ENCODE measurements at regions not wholly inside any gene's neighbourhood (a gene's known extent, or its start where the extent isn't known, plus 50 kb on each side); places are given as distances from the start of the nearest gene placed in this dataset.

DNA sequence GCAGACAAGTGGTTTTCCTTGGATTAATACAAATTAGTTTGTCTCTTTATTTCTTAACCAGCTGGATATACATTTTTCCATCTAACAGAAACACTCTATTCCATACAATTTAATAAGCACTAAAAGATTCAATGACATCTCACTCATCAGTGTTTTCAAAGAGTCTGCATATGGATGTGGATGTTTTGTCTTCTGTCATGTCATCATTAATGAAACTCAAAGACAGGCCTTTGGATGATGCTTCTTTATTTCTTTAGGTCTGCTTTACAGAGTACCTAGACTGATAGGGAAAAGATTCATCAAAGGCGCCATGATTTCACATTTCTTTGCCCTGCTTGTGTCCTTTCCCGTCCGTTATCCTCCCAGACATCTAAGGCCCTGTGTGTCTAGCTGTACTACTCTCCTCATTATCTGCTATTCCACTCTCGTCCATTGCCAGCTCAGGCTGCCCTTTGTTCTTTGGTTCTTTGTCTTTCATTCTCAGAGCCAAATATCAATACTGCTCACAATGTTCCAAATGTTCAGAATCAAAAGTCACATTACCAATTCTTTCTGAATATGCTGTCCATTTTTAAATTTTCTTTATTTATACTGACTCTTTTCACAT lies 232.3 kb upstream of the CHAC2 start:
- H3K9me3 Mint-ChIP-seq = peaks cover 6% of the 10 kb centered on the region
- no peak for DNase-seq (ENCODE audit: low spot score)
- peaks cover 13% of the 10 kb centered on the region for H3K9me2 ChIP-seq (ENCODE audit: insufficient read depth)
- no peak overlapping the region for H3K4me2 ChIP-seq
- no peak overlapping the region for H3K4me3 ChIP-seq
- no peak for TF ChIP-seq POLR2AphosphoS5 (IDR thresholded peaks at IDR 0.05; ENCODE audit: low read depth)
- H3K4me1 Mint-ChIP-seq = peaks cover 26% of the 10 kb centered on the region
- H3F3A ChIP-seq (replicated peaks; ENCODE audit: low read depth) = no peaks in the 10 kb centered on the region
- H2AFZ ChIP-seq = no peak overlapping the region
- no peak overlapping the region for H3K27ac Mint-ChIP-seq
- H3K79me2 ChIP-seq (replicated peaks; ENCODE audit: insufficient read depth) = no peaks in the 10 kb centered on the region
- peaks cover 12% of the 10 kb centered on the region for H3K36me3 Mint-ChIP-seq (ENCODE audit: low read depth)
- H3K36me3 ChIP-seq (ENCODE audit: insufficient read depth) = no peaks in the 10 kb centered on the region
- H3K4me1 ChIP-seq (ENCODE audit: insufficient read depth) = peaks cover 18% of the 10 kb centered on the region
- H3K27me3 ChIP-seq (ENCODE audit: insufficient read depth) = no peaks in the 10 kb centered on the region
- peaks cover 4% of the 10 kb centered on the region for H3K27me3 Mint-ChIP-seq (ENCODE audit: insufficient read depth, low read depth, poor library complexity)
- no peak overlapping the region for H3K27ac ChIP-seq (ENCODE audit: low read depth)
- no peak for ATAC-seq
- no peak overlapping the region for H3K4me3 Mint-ChIP-seq
- no peaks in the 10 kb centered on the region for H4K20me1 ChIP-seq (replicated peaks; ENCODE audit: insufficient read depth)

DNA sequence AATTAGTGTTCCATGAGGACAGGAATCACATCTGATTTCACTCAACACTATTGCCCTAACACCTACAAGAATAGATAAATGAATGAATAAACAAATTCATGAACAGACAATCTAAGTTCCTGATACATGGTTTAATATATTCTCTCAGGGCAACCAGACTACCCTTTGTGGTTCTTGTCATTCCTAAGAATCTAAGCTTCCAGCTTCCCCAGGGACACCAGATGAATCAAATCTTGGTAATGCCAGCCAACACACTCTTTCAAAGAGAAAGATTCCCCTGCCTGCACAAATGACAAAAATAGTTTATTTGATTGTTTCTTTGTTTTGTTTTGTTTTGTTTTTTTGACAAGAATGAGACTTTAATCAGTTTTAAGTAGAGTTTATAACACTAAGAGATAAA lies 237.5 kb upstream of the CHAC2 start:
- H2AFZ ChIP-seq = no peak overlapping the region
- H3K9me3 Mint-ChIP-seq = peaks cover 18% of the 10 kb centered on the region; the same call in 2 of the 3 replicates

DNA sequence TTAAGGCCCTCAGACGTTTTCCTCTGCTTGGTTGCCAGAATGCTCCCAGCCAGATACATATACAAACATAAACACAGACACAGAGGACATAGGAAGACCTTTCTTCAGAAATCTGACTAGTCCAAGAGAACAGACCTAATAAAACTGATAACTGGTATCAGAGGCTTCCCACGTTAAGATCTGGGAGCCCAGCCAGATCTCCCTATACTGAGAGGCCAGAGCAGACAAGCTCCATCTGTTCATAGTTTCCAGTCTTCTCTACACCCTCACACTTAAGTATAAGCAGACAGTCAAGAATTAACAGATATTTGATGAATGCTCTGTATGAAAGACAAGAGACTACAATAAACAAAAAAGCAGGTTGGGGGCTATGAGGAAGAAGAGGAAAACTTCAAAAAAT lies 240.5 kb upstream of the CHAC2 start:
- no peaks in the 10 kb centered on the region; the same call in 2 of the 3 replicates for H3K4me1 Mint-ChIP-seq
- no peak overlapping the region for H3K4me3 Mint-ChIP-seq
- H3K79me2 ChIP-seq (replicated peaks; ENCODE audit: insufficient read depth) = no peaks in the 10 kb centered on the region
- H3K4me2 ChIP-seq = no peak overlapping the region
- no peaks in the 10 kb centered on the region for H4K20me1 ChIP-seq (replicated peaks; ENCODE audit: insufficient read depth)
- peaks cover 4% of the 10 kb centered on the region for H3K27me3 Mint-ChIP-seq (ENCODE audit: insufficient read depth, low read depth, poor library complexity)
- H3K4me1 ChIP-seq (ENCODE audit: insufficient read depth) = no peaks in the 10 kb centered on the region
- ATAC-seq (no peak), DNase-seq (ENCODE audit: low spot score) (no peak)
- H3F3A ChIP-seq (replicated peaks; ENCODE audit: low read depth) = no peaks in the 10 kb centered on the region
- H3K9me3 Mint-ChIP-seq = peaks cover 15% of the 10 kb centered on the region; the same call in 2 of the 3 replicates
- H2AFZ ChIP-seq = no peak overlapping the region
- no peak overlapping the region for H3K4me3 ChIP-seq
- H3K27ac ChIP-seq (ENCODE audit: low read depth) = no peak overlapping the region
- H3K9me2 ChIP-seq (ENCODE audit: insufficient read depth) = no peaks in the 10 kb centered on the region
- H3K36me3 ChIP-seq (ENCODE audit: insufficient read depth) = no peaks in the 10 kb centered on the region
- no peak overlapping the region for H3K27ac Mint-ChIP-seq
- no peaks in the 10 kb centered on the region for H3K27me3 ChIP-seq (ENCODE audit: insufficient read depth)
- peaks cover 10% of the 10 kb centered on the region; the same call in 2 of the 3 replicates for H3K36me3 Mint-ChIP-seq (ENCODE audit: low read depth)
- TF ChIP-seq, protein P1, sequence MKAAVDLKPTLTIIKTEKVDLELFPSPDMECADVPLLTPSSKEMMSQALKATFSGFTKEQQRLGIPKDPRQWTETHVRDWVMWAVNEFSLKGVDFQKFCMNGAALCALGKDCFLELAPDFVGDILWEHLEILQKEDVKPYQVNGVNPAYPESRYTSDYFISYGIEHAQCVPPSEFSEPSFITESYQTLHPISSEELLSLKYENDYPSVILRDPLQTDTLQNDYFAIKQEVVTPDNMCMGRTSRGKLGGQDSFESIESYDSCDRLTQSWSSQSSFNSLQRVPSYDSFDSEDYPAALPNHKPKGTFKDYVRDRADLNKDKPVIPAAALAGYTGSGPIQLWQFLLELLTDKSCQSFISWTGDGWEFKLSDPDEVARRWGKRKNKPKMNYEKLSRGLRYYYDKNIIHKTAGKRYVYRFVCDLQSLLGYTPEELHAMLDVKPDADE (IDR thresholded peaks at IDR 0.05) = no peak
- TF ChIP-seq CREB1 (CRISPR knock-in tag; IDR thresholded peaks at IDR 0.05; ENCODE audit: low read depth) = no peak
- TF ChIP-seq, protein P2, sequence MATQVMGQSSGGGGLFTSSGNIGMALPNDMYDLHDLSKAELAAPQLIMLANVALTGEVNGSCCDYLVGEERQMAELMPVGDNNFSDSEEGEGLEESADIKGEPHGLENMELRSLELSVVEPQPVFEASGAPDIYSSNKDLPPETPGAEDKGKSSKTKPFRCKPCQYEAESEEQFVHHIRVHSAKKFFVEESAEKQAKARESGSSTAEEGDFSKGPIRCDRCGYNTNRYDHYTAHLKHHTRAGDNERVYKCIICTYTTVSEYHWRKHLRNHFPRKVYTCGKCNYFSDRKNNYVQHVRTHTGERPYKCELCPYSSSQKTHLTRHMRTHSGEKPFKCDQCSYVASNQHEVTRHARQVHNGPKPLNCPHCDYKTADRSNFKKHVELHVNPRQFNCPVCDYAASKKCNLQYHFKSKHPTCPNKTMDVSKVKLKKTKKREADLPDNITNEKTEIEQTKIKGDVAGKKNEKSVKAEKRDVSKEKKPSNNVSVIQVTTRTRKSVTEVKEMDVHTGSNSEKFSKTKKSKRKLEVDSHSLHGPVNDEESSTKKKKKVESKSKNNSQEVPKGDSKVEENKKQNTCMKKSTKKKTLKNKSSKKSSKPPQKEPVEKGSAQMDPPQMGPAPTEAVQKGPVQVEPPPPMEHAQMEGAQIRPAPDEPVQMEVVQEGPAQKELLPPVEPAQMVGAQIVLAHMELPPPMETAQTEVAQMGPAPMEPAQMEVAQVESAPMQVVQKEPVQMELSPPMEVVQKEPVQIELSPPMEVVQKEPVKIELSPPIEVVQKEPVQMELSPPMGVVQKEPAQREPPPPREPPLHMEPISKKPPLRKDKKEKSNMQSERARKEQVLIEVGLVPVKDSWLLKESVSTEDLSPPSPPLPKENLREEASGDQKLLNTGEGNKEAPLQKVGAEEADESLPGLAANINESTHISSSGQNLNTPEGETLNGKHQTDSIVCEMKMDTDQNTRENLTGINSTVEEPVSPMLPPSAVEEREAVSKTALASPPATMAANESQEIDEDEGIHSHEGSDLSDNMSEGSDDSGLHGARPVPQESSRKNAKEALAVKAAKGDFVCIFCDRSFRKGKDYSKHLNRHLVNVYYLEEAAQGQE (IDR thresholded peaks at IDR 0.05; ENCODE audit: unreplicated experiment) = no peak

More for the DNA sequence above, 237.5 kb upstream of the CHAC2 start:
- Histone ChIP-seq H3K27ac (ENCODE audit: low read depth) (no peak overlapping the region), H3K27me3 (ENCODE audit: insufficient read depth) (no peaks in the 10 kb centered on the region), H3K4me3 (no peak overlapping the region), H3K4me1 (ENCODE audit: insufficient read depth) (no peaks in the 10 kb centered on the region), H3K36me3 (ENCODE audit: insufficient read depth) (no peaks in the 10 kb centered on the region), H3F3A (replicated peaks; ENCODE audit: low read depth) (no peaks in the 10 kb centered on the region), H3K79me2 (replicated peaks; ENCODE audit: insufficient read depth) (no peaks in the 10 kb centered on the region), H3K4me2 (no peak overlapping the region), H3K9me2 (ENCODE audit: insufficient read depth) (peaks cover 4% of the 10 kb centered on the region; the same call in 1 of the 2 replicates), H4K20me1 (replicated peaks; ENCODE audit: insufficient read depth) (no peaks in the 10 kb centered on the region)
- Mint-ChIP-seq H3K4me3 (no peak overlapping the region), H3K27ac (no peak overlapping the region), H3K27me3 (ENCODE audit: insufficient read depth, low read depth, poor library complexity) (peaks cover 4% of the 10 kb centered on the region), H3K4me1 (no peaks in the 10 kb centered on the region; the same call in 2 of the 3 replicates), H3K36me3 (ENCODE audit: low read depth) (peaks cover 10% of the 10 kb centered on the region; the same call in 2 of the 3 replicates)
- no peak for ATAC-seq
- TF ChIP-seq STAT1 (IDR thresholded peaks at IDR 0.05; ENCODE audit: unreplicated experiment) (no peak), ZNF331 (CRISPR knock-in tag; IDR thresholded peaks at IDR 0.05; ENCODE audit: low read depth) (no peak), JUNB (IDR thresholded peaks at IDR 0.05; ENCODE audit: unreplicated experiment) (no peak), CREB1 (CRISPR knock-in tag; IDR thresholded peaks at IDR 0.05; ENCODE audit: low read depth) (no peak), NANOG (IDR thresholded peaks at IDR 0.05; ENCODE audit: borderline replicate concordance) (no peak)
- DNase-seq (ENCODE audit: low spot score) = no peak

All from GM23338 (cell line).